GM19239 (cell line): ENCODE measurements at regions not wholly inside any gene's neighbourhood (a gene's known extent, or its start where the extent isn't known, plus 50 kb on each side); places are given as distances from the start of the nearest gene placed in this dataset.
"Not testable (repeated sequence)": the region's sequence is repeated elsewhere in the genome, so short reads cannot be mapped to it uniquely, and the experiment has no call there.

Experiments
- DNase-seq: peaks from one replicate; pipeline ENCODE4 v3.0.0; 2011; ENCODE audit warnings: low spot score; ENCODE audit not compliant: insufficient read length
- FAIRE-seq: peaks from 2 replicates; lab custom pipeline; 2011; peaks lifted over from hg19 to GRCh38; lab: Jason Lieb, UNC

- no peak for FAIRE-seq
- no peak for DNase-seq
These were observed 204.3 kb upstream of the SEL1L start for GRCh38 chr14:81737938-81738337.

GRCh38 chr14:81738946-81739659 is 205.4 kb upstream of the SEL1L start:
- no peak for DNase-seq
- FAIRE-seq = no peak

- FAIRE-seq (no peak), DNase-seq (no peak)
These were observed 210.0 kb upstream of the SEL1L start for GRCh38 chr14:81743605-81744004.

GRCh38 chr14:81751198-81751597 is 217.5 kb upstream of the SEL1L start:
- FAIRE-seq = no peak

GRCh38 chr14:81759541-81759940 is 225.9 kb upstream of the SEL1L start:
- no peak for FAIRE-seq

More at GRCh38 chr14:81751198-81751597, 217.5 kb upstream of the SEL1L start:
- no peak for DNase-seq

GRCh38 chr14:81765651-81766275 is 232.1 kb upstream of the SEL1L start:
- FAIRE-seq = peak; percentile 37
- DNase-seq = no peak

More at GRCh38 chr14:81759541-81759940, 225.9 kb upstream of the SEL1L start:
- no peak for DNase-seq

GRCh38 chr14:81766321-81766915 is 232.8 kb upstream of the SEL1L start:
- DNase-seq (no peak), FAIRE-seq (no peak)

- DNase-seq (no peak), FAIRE-seq (no peak)
These were observed 233.8 kb upstream of the SEL1L start for GRCh38 chr14:81767266-81767995.

GRCh38 chr14:81771651-81772275 is 238.1 kb upstream of the SEL1L start:
- DNase-seq = no peak
- no peak for FAIRE-seq

- FAIRE-seq (no peak), DNase-seq (no peak)
These were observed 238.7 kb upstream of the SEL1L start for GRCh38 chr14:81772381-81772780.

GRCh38 chr14:81776531-81776930 is 242.9 kb upstream of the SEL1L start:
- DNase-seq (no peak), FAIRE-seq (no peak)

- DNase-seq, FAIRE-seq: not testable (repeated sequence)
These were observed 248.1 kb upstream of the SEL1L start for GRCh38 chr14:81781798-81782197.

GRCh38 chr14:81784084-81784483 is 250.4 kb upstream of the SEL1L start:
- no peak for FAIRE-seq
- DNase-seq = no peak

GRCh38 chr14:81797315-81797714 is 263.7 kb upstream of the SEL1L start:
- FAIRE-seq (no peak), DNase-seq (no peak)

GRCh38 chr14:81801921-81802320 is 268.3 kb upstream of the SEL1L start:
- DNase-seq (no peak), FAIRE-seq (no peak)

- DNase-seq = no peak
- no peak for FAIRE-seq
These were observed 268.7 kb upstream of the SEL1L start for GRCh38 chr14:81802341-81802740.

GRCh38 chr14:81805785-81806184 is 272.1 kb upstream of the SEL1L start:
- FAIRE-seq = no peak
- DNase-seq = no peak

GRCh38 chr14:81811705-81812269 is 278.1 kb upstream of the SEL1L start:
- FAIRE-seq = no peak

GRCh38 chr14:81818271-81818670 is 284.6 kb upstream of the SEL1L start:
- FAIRE-seq (no peak), DNase-seq (no peak)

More at GRCh38 chr14:81811705-81812269, 278.1 kb upstream of the SEL1L start:
- DNase-seq = no peak

- FAIRE-seq (no peak), DNase-seq (no peak)
These were observed 285.7 kb upstream of the SEL1L start for GRCh38 chr14:81819344-81819743.
